ENCODE measurements at regions not wholly inside any gene's neighbourhood (a gene's known extent, or its start where the extent isn't known, plus 50 kb on each side); places are given as distances from the start of the nearest gene placed in this dataset.
"Not testable (repeated sequence)": the region's sequence is repeated elsewhere in the genome, so short reads cannot be mapped to it uniquely, and the experiment has no call there.

DNA sequence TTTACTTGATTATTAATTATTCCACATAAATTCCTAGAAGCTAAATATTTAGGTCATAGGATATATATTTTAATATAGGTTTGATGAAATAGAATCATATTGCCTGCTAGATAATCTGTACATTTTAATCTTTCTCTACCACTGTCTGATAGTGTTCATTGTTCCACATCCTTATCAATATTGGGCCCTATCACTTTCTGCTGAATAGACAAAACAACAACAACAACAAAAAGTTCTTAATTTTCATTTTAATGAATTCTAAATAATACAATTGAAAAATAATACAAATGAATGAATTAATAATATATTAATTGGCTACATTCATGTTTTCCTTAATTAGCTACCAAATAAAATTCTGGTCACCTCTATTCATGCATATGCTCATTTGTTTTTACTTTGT, 1437.2 kb downstream of the LRFN5 start:
- no peak for DNase-seq (ENCODE audit: low spot score)

DNA sequence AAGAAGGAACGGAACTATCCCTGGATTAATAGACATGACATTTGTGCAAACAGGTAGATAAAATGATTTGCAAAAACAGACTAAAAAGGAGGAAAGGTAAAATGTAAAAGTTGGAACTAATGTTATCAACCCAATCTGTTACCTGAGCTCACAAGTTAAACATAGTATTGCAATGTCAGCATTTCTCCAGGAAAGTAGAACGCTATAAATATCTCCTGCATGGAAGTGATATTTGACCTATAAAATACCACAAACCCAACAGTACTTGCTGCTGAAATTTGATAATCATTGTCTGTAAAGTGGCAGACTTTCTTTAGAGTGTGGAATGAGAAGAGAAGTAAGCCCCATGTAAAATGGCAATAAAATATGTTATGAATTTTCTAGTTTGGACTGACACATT, 1435.7 kb downstream of the LRFN5 start:
- no peak for DNase-seq (ENCODE audit: low spot score)

GRCh38 chr14:43041976-43042375, 1435.3 kb downstream of the LRFN5 start:
- DNase-seq (ENCODE audit: low spot score): no peak

DNA sequence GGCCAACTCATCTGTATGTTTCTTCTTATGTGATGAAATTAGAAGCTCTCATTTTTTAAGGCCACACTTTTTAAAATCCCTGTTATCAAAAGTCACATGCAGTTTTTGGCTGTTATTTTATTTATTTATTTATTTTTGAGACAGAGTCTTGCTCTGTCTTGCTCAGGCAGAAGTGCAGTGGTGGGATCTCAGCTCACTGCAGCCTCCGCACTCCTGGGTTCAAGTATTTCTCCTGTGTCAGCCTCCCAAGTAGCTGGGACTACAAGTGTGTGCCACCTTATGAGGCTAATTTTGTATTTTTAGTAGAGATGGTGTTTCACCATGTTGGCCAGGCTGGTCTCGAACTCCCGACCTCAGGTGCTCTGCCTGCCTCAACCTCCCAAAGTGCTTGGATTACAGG, 1434.5 kb downstream of the LRFN5 start:
- DNase-seq (ENCODE audit: low spot score): no peak

GRCh38 chr14:43039881-43040280, 1433.2 kb downstream of the LRFN5 start:
- DNase-seq (ENCODE audit: low spot score): no peak

GRCh38 chr14:43031598-43031997, 1424.9 kb downstream of the LRFN5 start:
- DNase-seq (ENCODE audit: low spot score): no peak

- no peak for DNase-seq (ENCODE audit: low spot score)
Measured at GRCh38 chr14:43022094-43022800, 1415.6 kb downstream of the LRFN5 start.

DNA sequence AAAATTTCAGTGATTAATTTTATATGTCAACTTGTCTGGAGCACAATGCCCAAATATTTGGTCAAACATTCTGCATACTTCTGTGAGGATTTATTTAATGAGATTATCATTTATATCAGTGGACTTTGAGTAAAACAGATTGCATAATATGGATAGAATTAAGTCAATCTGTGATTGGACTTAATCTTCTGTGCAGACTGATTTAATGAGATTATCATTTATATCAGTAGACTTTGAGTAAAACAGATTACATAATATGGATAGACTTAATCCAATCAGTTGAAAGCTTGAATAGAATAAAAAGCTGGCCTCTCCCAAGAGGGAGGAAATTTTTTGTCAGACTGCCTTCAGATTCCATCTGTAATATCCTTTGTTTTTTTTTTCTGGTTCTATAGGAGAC, 1413.2 kb downstream of the LRFN5 start:
- no peak for DNase-seq (ENCODE audit: low spot score)

- DNase-seq (ENCODE audit: low spot score): no peak
Measured at GRCh38 chr14:43014338-43014737, 1407.7 kb downstream of the LRFN5 start.

DNA sequence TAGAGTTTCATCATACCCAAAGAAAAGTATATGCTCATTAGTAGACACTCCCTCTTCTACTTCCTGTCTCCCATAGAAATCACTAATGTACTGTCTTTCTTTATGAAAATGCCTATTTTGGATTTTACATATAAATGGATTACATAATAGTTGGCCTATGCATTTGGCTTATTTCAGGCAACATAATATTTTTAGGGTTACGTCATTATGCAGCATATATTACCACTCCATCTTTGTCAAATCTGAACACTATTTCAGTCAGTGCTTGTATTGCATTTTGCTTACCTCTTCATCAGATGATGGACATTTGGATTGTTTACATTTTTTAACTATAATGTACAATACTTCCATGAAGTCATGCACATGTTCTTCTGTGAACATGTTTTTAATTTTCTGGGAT, 1406.1 kb downstream of the LRFN5 start:
- DNase-seq (ENCODE audit: low spot score): no peak

DNA sequence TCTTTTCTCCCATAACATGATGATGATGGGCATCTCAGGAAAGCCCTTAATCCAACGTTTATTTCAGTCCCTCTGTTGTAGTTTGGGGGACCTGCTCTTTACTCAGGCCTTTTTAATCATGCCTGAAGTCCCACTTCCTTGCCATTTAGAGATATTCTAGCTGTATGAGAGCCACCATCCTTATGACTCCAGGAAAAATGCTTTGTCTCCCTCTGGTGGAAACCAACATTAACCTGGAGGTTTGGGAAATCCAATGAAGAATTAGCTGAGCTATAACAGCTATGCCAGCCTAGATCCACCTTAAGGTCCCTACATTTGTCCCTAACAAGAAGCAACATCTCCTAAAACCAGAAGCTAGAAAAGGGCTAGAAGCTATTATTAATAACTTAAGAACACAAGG, 1399.1 kb downstream of the LRFN5 start:
- no peak for DNase-seq (ENCODE audit: low spot score)

DNA sequence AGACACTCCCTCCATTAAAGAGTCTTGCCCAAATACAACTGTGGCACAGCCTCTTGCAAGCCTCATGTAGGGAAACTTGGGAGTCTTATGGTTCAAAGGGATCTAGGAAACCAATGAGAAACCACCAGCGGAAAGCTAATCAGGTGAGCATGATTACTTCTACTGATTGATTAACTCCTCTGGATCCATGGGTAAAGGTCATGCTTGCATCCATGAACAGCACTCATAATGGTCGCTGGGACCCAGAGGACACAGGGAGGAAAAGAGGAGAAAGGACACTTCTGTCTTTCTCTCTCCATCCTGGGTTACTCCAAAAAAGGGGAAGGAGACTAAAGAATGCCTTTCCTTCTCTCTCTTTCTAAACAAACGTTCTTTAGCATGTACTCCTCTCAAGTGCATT, 1397.2 kb downstream of the LRFN5 start:
- DNase-seq (ENCODE audit: low spot score): no peak

DNA sequence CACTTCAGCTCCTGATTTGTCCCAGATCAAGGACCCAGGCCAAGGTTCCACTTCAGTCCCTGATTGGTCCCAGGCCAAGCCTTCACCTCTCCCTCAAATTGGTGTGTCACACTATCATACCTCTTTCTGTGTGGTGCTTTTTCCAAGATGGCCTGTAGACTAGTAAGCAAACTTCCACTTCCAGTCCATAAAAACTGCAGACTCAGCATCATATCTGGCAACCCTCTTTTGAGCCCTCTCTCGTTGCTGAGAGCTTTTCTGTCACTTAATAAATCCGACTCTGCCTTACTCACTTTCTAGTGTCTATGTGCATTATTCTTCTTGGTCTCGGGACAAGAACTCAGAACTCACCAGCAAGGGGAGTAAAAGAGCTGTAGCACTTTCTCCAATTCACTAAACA, 1395.1 kb downstream of the LRFN5 start:
- no peak for DNase-seq (ENCODE audit: low spot score)

DNA sequence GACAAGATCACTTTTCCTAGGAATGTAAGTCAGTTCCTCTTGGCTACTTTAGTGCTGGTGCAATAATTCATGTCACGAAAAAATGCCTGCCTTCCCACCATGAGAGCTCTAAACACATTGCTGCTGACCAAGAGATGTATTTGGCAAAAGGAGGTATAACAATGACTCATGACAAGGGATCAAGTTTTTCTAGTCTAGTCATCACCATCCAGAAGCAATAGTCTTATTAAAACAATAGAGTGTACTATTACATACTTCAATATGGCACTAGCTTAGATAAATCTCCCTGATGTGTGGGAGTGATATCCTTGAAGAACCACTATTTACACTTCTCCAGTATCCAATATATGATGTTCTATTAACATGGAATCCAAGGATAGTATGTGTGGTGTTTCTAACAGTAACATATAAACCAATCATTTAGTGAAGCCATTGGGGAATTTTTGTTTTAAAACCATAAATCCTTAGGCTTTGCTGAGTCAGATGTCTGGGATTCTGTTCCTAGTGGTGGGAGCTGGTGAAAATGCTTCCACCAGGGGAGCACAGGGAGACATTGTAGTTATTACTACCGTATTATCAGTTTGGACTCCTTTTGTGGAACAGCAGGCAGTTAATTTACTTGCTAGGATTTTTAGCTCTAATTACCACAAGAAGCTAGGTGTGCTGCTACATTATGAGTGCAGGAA, 1387.5 kb downstream of the LRFN5 start:
- DNase-seq (ENCODE audit: low spot score): no peak

GRCh38 chr14:42992930-42993329, 1386.3 kb downstream of the LRFN5 start:
- no peak for DNase-seq (ENCODE audit: low spot score)

- no peak for DNase-seq (ENCODE audit: low spot score)
Measured at GRCh38 chr14:42980419-42980818, 1373.7 kb downstream of the LRFN5 start.

DNA sequence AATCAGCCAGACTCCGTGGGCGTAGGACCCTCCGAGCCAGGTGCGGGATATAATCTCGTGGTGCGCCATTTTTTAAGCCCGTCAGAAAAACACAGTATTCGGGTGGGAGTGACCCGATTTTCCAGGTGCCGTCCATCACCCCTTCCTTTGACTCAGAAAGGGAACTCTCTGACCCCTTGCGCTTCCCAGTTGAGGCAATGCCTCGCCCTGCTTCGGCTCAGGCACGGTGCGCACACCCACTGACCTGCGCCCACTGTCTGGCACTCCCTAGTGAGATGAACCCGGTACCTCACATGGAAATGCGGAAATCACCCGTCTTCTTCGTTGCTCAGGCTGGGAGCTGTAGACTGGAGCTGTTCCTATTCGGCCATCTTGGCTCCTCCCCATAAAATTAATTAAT, 1366.5 kb downstream of the LRFN5 start:
- not testable (repeated sequence) for DNase-seq (ENCODE audit: low spot score)

DNA sequence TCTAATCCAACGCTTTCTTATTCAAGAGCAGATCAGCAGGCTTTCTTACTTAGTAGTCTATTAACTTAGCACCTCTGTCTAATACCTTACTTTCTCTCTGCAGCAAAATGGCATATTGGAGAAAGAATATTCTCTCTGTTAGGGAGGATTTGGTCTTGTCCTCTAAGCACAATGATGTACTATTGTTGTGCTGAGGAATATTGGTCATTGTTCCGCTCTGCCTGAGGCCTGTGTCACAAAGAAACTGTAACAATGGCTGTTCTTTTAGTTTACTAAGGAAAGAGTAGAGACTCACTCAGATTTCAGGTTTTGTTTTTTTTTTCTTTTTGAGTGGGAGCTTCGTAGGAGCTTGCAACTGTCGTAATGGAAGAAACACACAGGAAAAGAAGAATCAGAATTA, 1358.8 kb downstream of the LRFN5 start:
- DNase-seq (ENCODE audit: low spot score): no peak

DNA sequence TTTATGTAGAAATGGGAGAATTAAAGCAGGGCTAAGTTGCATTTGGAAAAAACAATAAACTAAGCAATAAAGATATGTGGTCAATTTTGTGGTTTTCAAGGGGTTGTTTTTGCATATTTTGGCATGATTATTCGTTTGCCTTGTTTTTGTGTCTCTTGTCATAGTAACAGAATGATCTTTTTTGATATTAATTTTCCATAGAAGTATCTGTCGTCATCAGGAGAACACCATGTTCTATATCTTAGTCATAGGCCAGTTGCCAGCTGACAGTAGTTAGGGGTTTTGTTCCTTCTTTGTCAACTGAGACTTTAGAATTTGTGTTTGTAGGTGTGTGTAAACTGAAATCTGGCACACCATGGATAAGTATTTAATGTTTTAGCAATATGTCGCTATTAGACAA, 1354.8 kb downstream of the LRFN5 start:
- no peak for DNase-seq (ENCODE audit: low spot score)

DNA sequence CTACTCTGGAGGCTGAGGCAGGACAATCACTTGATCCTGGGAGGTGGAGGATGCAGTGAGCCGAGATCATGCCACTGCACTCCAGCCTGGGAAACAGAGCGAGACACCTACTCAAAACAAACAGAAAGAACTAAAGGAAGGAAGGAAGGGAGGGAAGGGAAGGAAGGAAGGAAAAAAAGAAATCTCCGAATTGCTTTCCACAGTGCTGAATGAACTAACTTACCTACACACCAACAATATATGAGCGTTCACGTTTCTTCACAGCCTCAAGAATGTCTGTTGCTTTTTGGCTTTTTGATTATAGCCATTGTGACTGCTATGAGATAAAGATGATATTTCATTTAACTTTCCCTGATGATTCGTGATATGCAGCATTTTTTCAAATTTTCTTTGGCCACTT, 1343.7 kb downstream of the LRFN5 start:
- no peak for DNase-seq (ENCODE audit: low spot score)

- no peak for DNase-seq (ENCODE audit: low spot score)
Measured at GRCh38 chr14:42947991-42948390, 1341.3 kb downstream of the LRFN5 start.

GRCh38 chr14:42944284-42944683, 1337.6 kb downstream of the LRFN5 start:
- no peak for DNase-seq (ENCODE audit: low spot score)

GRCh38 chr14:42931308-42931707, 1324.6 kb downstream of the LRFN5 start:
- no peak for DNase-seq (ENCODE audit: low spot score)
